ENCODE measurements at regions not wholly inside any gene's neighbourhood (a gene's known extent, or its start where the extent isn't known, plus 50 kb on each side); places are given as distances from the start of the nearest gene placed in this dataset.

- TF ChIP-seq CTCF (conservative IDR thresholded peaks at IDR 0.05; ENCODE audit: low read length) (no peak), EZH2phosphoT487 (IDR thresholded peaks at IDR 0.05; ENCODE audit: borderline replicate concordance, low read depth, low read length) (no peak)
Observed at GRCh38 chr1:215402147-215402546, 165.0 kb upstream of the KCTD3 start.

All from OCI-LY7 (cell line).